Spinal cord (tissue), 9 donors: ENCODE measurements at regions not wholly inside any gene's neighbourhood (a gene's known extent, or its start where the extent isn't known, plus 50 kb on each side); places are given as distances from the start of the nearest gene placed in this dataset.

ENCODE experiments used
- DNase-seq, 6 donors: peaks; one replicate each; pipeline versions ENCODE4 v3.0.0 to v3.0.0-alpha.2; 2013 to 2015; ENCODE audit warnings: low spot score in 6 of 6, low read depth in 4 of 6
- H3K27ac ChIP-seq: one replicate; pipeline ENCODE4 v1.5.1; 2013; ENCODE audit warnings: low read depth, low read length, control low read depth
- H3K27me3 ChIP-seq: one replicate; pipeline ENCODE4 v1.6.1; 2013; ENCODE audit warnings: low read length; ENCODE audit not compliant: control insufficient read depth, insufficient read depth
- H3K36me3 ChIP-seq: one replicate; pipeline ENCODE4 v1.6.1; 2013; ENCODE audit warnings: low read length; ENCODE audit not compliant: control insufficient read depth, insufficient read depth
- H3K4me1 ChIP-seq: one replicate; pipeline ENCODE4 v1.6.1; 2013; ENCODE audit warnings: low read length; ENCODE audit not compliant: control insufficient read depth, insufficient read depth
- H3K4me3 ChIP-seq: one replicate; pipeline ENCODE4 v1.5.1; 2013; ENCODE audit warnings: low read depth, low read length, control low read depth
- H3K9me3 ChIP-seq: one replicate; pipeline ENCODE4 v1.6.1; 2013; ENCODE audit warnings: low read length; ENCODE audit not compliant: control insufficient read depth, insufficient read depth
- WGBS: methylation state at CpG from one replicate; pipeline ENCODE4 v1.1.5; 2013; ENCODE audit warnings: missing lambda C conversion rate; ENCODE audit not compliant: insufficient coverage; 5-methylcytosine and 5-hydroxymethylcytosine counted together
- donor health status: healthy.

DNA sequence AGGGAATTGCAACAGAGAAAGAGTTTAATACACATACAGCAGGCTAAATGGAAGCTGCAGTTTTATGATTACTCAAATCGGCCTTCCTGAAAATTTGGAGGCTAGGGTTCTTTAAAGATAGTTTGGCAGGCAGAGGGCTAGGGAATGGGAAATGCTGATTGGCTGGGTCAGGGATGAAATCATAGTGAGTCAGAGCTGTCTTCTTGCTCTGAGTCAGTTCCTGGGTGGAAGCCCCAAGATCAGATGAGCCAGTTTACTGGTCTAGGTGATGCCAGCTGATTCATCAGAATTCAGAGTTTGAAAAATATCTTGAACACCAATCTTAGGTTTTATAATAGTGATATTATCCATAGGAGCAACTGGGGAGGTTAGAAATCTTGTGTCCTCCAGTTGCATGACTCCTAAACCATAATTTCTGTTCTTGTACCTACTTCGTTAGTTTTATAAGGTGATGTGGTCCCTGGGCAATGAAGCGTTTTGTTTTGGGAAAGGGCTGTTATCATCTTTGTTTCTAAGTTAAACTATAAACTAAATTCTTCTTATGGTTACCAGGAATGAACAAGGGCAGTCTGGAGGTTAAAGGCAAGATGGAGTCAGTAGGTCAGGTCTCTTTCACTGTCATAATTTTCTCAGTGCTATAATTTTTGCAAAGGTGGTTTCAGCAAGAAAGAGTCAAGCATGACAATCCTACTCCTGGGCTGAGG lies 257.8 kb upstream of the CCDC196 start:
- Histone ChIP-seq H3K27ac (no peak overlapping the region), H3K4me3 (no peak overlapping the region), H3K9me3 (no peaks in the 10 kb centered on the region), H3K4me1 (no peaks in the 10 kb centered on the region), H3K27me3 (no peaks in the 10 kb centered on the region), H3K36me3 (no peaks in the 10 kb centered on the region)
- DNase-seq, result no peak
- 100% methylated on average over 1 of the region's 3 CpGs for WGBS

DNA sequence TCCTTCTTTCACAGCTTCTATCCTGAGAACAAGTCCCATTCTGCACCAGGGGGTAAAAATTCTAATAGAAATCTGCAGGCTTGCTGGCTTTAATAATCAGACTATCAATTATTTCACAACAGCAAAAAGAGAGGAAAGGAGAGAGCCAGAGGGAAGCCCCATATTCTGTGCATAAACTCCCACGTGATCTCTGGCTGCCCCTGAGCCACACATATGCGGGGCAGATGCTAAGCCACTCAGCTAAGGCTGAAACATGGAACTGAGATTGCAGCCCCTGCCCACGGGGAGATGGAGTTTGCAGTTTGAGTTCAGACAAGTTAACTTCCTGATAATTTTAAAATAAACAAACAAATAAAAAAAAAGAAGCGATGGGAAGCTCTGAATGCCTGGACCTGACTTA lies 254.4 kb upstream of the CCDC196 start:
- WGBS, result 70% methylated on average over 3 of the region's 4 CpGs
- no peak overlapping the region for H3K27ac ChIP-seq
- H3K27me3 ChIP-seq, result no peaks in the 10 kb centered on the region
- DNase-seq, result peak in 1 of 6 donors; percentile 45
- no peaks in the 10 kb centered on the region for H3K4me1 ChIP-seq
- no peaks in the 10 kb centered on the region for H3K36me3 ChIP-seq
- H3K9me3 ChIP-seq, result no peaks in the 10 kb centered on the region
- no peak overlapping the region for H3K4me3 ChIP-seq

DNA sequence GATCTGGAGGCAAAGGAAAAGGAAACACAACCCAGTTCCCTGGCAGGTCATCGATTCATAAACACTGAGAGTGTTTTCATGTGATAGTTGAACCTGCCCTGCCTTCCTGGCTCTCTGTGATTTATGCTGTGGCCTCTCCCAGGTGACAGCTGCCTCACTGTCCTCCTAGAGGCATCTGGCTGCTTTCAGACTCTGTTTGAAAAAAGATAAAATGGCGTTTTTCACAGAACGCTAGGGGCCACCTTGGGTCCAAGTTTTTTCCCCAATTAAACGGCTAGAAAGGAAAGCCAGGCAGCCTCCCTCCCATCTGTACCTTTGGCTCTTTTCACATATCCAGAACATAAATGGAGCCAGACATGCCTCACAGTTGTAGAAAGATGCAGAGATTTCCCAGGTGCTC lies 252.6 kb upstream of the CCDC196 start:
- H3K27ac ChIP-seq, result no peak overlapping the region
- 38% methylated on average over 4 of the region's 4 CpGs for WGBS

DNA sequence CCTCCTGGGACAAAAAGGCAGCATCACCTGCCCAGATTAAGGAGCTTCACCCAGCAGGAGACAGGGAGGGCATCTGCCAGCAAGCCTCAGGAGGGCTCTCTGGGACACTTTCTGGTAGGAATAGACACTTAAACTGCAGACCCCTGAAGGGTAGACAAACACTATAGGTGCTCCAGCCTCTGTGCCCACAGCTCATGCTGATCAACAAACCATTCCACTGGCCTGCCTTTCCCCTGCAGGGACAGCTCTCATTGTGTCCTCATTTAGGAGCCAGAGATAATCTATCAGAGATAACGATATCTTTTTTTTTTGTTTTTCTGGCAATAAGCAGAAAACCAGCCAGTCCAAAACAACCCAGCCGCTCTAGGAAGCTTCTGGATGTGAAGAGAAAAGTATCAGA lies 251.8 kb upstream of the CCDC196 start:
- H3K27ac ChIP-seq, result no peak overlapping the region
- no peaks in the 10 kb centered on the region for H3K27me3 ChIP-seq
- no peak overlapping the region for H3K4me3 ChIP-seq
- H3K9me3 ChIP-seq, result no peaks in the 10 kb centered on the region
- WGBS, result no CpG with 5 or more reads among the region's 2 CpGs
- peaks cover 5% of the 10 kb centered on the region for H3K4me1 ChIP-seq
- DNase-seq, result no peak
- no peaks in the 10 kb centered on the region for H3K36me3 ChIP-seq

More for the DNA sequence above, 252.6 kb upstream of the CCDC196 start:
- Histone ChIP-seq H3K9me3 (no peaks in the 10 kb centered on the region), H3K4me3 (no peak overlapping the region), H3K4me1 (peaks cover 2% of the 10 kb centered on the region), H3K27me3 (no peaks in the 10 kb centered on the region), H3K36me3 (no peaks in the 10 kb centered on the region)
- DNase-seq, result peak in 2 of 6 donors; percentile 32 to 46

DNA sequence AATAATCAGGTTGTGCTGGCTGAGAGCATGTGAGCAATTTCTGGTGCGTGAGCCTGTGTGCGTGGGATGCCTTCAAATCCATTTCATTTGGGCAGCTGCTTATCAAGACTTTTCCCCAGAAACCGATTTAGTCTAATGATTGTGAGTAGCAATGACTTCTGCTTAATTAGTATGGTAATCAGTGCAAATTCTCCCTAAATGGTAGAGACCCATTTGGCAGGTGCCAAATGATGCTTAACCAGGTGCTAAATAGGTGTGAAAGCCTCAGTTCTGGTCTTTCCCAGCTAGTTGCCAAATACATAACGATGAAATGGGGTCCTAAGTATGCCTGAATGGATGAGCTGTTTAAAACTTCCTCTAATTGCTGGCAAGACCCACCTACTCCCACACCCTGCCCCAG lies 248.4 kb upstream of the CCDC196 start:
- H3K27me3 ChIP-seq, result no peaks in the 10 kb centered on the region
- no peak overlapping the region for H3K27ac ChIP-seq
- peak in 1 of 6 donors; percentile 91 for DNase-seq
- no peaks in the 10 kb centered on the region for H3K36me3 ChIP-seq
- peaks cover 5% of the 10 kb centered on the region for H3K4me1 ChIP-seq
- no peaks in the 10 kb centered on the region for H3K9me3 ChIP-seq
- 87% methylated on average over 4 of the region's 4 CpGs for WGBS
- H3K4me3 ChIP-seq, result no peak overlapping the region

DNA sequence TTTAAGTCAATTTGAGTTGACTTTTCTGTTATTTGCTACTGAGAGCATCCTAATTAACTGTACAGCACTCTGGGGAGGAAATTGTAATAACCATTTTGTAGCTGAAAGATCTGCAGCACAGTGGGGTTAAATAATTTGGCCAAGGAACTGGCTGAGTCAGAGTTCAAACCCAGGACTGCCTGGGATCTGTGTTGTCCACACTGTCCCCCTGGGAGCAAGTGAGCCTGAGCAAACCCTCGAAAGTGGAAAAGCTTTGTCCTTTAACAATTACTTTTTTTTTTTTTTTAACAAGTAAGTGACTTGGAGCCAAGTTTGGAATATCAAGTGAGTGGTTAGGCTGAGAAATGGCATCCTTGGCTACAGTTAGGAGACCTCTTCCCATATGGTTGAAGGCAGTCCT lies 247.2 kb upstream of the CCDC196 start:
- peak in 1 of 6 donors; percentile 75 for DNase-seq
- no peak overlapping the region for H3K27ac ChIP-seq
- no peaks in the 10 kb centered on the region for H3K36me3 ChIP-seq
- H3K4me1 ChIP-seq, result peaks cover 5% of the 10 kb centered on the region
- H3K27me3 ChIP-seq, result no peaks in the 10 kb centered on the region
- WGBS, result no CpG with 5 or more reads among the region's 1 CpG
- H3K9me3 ChIP-seq, result no peaks in the 10 kb centered on the region
- no peak overlapping the region for H3K4me3 ChIP-seq

DNA sequence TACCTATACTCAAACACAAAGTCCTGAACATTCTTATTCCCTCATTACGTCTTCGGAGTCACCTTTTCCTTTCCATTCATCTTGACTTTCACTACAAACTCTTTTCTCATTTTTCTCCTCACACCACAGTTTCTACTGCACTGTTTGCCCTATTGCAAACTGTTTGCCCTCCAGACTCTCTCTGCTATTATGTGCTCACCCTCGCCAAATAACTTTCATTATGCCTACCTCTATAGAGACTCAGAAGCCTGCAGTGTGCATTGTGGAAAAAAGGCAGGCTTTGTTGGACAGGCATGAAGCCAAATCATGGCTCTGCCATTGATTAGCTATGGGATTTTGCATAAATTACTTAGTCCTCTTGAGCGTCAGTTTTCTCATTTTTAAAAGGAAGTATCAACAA lies 246.6 kb upstream of the CCDC196 start:
- no peak overlapping the region for H3K4me3 ChIP-seq
- no peak overlapping the region for H3K27ac ChIP-seq
- H3K4me1 ChIP-seq, result peaks cover 5% of the 10 kb centered on the region
- 73% methylated on average over 2 of the region's 4 CpGs for WGBS
- no peaks in the 10 kb centered on the region for H3K36me3 ChIP-seq
- no peaks in the 10 kb centered on the region for H3K9me3 ChIP-seq
- no peaks in the 10 kb centered on the region for H3K27me3 ChIP-seq
- DNase-seq, result peak in 1 of 6 donors; percentile 17

DNA sequence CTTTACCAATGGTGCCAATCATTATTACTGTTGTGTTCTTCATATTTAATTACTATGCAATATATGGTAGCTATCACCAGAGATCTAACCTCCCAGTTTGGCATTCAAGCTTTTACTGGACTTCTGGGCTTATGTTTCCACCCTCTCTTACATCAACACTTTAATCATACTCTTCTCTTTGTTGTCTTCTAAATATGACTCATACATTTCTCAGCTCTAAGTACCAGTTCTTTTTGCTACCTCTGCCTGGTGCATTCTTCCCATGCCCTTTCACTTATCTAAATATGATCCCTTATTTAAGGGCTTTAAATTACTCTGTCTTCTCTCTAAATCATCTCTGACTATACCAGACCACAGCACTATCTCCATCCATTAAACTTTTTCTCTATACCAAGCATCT lies 246.1 kb upstream of the CCDC196 start:
- Histone ChIP-seq H3K9me3 (no peaks in the 10 kb centered on the region), H3K4me1 (peaks cover 5% of the 10 kb centered on the region), H3K27ac (no peak overlapping the region), H3K36me3 (no peaks in the 10 kb centered on the region), H3K27me3 (no peaks in the 10 kb centered on the region), H3K4me3 (no peak overlapping the region)
- DNase-seq, result no peak

DNA sequence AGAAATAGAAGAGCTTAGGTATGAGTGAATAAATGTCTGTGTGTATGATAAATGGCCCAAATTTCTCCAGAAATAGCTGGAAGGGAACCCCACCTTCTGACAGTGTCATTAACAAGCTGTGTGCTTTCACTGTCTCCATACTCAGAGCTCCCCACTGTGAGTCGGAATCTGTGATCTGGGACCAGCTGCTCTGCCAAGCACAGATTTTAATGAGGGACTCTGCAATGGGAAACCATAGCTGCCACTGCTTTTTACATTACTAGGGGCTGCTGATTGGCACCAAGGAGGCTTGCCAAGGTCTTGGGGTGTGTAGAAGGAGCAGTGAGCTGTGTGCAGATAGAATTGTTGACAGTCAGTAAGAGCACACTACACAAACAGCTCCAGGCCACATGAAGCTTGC lies 244.2 kb upstream of the CCDC196 start:
- Histone ChIP-seq H3K36me3 (no peaks in the 10 kb centered on the region), H3K27ac (no peak overlapping the region), H3K27me3 (no peaks in the 10 kb centered on the region), H3K4me3 (no peak overlapping the region), H3K9me3 (no peaks in the 10 kb centered on the region), H3K4me1 (peaks cover 5% of the 10 kb centered on the region)
- DNase-seq, result peak in 5 of 6 donors; percentile 13 to 93 (median 48)
- 29% methylated on average over 1 of the region's 1 CpG for WGBS

DNA sequence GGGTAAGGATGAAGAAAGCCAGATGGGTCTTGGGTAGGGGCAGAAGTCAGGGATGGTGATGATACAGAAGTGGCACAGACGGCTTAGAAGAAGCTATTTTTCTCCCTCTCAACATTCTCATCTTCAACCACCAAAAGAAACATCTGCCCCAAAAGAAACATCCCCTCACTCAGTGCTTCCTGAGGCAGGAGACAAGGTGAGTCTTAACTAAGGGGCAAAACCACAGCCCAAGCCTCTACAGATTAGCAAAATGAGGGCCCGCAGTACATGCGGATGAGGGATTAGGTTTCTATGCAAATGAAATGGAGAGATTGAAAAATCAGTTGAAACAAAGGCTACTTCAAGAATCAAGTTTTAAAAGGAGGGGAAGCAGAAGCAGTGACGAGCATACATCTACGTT lies 241.3 kb upstream of the CCDC196 start:
- Histone ChIP-seq H3K27ac (no peak overlapping the region), H3K27me3 (no peaks in the 10 kb centered on the region), H3K9me3 (no peaks in the 10 kb centered on the region), H3K4me3 (no peak overlapping the region), H3K4me1 (peaks cover 4% of the 10 kb centered on the region), H3K36me3 (no peaks in the 10 kb centered on the region)
- DNase-seq, result no peak
- no CpG with 5 or more reads among the region's 5 CpGs for WGBS
